NCI-H2107 treated with DMSO at 0.1 percent for 48 hours (cell line): ENCODE measurements at regions not wholly inside any gene's neighbourhood (a gene's known extent, or its start where the extent isn't known, plus 50 kb on each side); places are given as distances from the start of the nearest gene placed in this dataset.

ENCODE experiments used
- DNase-seq: peaks from one replicate; lab custom pipeline; 2025; ENCODE audit not compliant: unreplicated experiment; lab: John Stamatoyannopoulos, UW

- peak; percentile 40 for DNase-seq
Measured at GRCh38 chr2:162890690-162891311, 52.2 kb upstream of the KCNH7 start.

DNA sequence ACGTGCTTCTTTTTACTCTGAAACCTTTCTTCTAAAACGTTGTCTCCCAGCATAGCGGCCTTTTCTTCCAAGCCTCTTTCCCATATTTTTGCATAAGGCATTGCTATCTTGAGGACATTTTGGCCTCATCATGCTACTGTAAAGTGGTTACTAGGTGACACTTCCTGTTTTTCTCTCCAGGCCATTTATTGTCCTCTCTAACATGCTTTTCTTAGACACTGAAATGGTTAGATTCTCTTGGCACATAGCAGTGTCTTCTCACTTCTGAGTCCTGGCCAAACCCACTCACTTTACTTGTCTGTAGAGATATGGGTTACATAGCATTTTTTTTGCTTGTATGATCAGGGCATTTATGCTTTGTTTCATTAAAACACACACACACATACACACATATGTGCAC lies 50.1 kb upstream of the KCNH7 start:
- no peak for DNase-seq
